Omental fat pad (tissue), 3 donors: ENCODE measurements at regions not wholly inside any gene's neighbourhood (a gene's known extent, or its start where the extent isn't known, plus 50 kb on each side); places are given as distances from the start of the nearest gene placed in this dataset.

Experiments
- ATAC-seq: fragments of 150-250 bp; one replicate; pipeline ENCODE4 v1.9.1; 2016; ENCODE audit warnings: mild to moderate bottlenecking, moderate library complexity; ENCODE audit not compliant: low FRiP score
- DNase-seq: peaks from one replicate; pipeline ENCODE4 v3.0.0-alpha.2; 2019; ENCODE audit warnings: low spot score
- TF ChIP-seq, protein P1 (sequence below), 3 donors: fragments of 450-650 bp; IDR thresholded peaks; one replicate each; pipeline ENCODE4 v1.5.1; 2016 to 2017; ENCODE audit warnings: antibody characterized with exemption in 3 of 3, mild to moderate bottlenecking in 3 of 3, moderate library complexity in 2 of 3

DNA sequence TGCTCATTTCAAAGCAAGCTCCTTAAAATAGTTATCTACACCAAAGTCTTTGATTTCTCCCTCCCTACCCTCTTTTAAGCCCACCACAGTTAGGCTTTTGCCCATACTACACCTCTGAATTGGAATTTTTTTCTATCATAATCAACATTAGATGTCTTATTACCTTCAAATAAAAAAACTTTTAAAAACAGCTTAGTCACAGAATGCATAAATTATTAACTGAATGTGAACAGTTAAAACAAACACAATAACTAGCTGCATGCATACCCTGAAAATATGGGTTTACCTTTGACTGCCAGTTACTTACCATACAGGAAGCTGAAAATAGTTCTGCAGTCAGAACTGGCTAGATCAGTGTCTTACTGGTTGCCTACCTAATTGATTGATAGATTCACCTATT, 210.9 kb downstream of the TGFB2 start:
- TF ChIP-seq, protein P1, sequence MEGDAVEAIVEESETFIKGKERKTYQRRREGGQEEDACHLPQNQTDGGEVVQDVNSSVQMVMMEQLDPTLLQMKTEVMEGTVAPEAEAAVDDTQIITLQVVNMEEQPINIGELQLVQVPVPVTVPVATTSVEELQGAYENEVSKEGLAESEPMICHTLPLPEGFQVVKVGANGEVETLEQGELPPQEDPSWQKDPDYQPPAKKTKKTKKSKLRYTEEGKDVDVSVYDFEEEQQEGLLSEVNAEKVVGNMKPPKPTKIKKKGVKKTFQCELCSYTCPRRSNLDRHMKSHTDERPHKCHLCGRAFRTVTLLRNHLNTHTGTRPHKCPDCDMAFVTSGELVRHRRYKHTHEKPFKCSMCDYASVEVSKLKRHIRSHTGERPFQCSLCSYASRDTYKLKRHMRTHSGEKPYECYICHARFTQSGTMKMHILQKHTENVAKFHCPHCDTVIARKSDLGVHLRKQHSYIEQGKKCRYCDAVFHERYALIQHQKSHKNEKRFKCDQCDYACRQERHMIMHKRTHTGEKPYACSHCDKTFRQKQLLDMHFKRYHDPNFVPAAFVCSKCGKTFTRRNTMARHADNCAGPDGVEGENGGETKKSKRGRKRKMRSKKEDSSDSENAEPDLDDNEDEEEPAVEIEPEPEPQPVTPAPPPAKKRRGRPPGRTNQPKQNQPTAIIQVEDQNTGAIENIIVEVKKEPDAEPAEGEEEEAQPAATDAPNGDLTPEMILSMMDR (IDR thresholded peaks at IDR 0.05), result no peak
- no peak for DNase-seq
- no peak for ATAC-seq

DNA sequence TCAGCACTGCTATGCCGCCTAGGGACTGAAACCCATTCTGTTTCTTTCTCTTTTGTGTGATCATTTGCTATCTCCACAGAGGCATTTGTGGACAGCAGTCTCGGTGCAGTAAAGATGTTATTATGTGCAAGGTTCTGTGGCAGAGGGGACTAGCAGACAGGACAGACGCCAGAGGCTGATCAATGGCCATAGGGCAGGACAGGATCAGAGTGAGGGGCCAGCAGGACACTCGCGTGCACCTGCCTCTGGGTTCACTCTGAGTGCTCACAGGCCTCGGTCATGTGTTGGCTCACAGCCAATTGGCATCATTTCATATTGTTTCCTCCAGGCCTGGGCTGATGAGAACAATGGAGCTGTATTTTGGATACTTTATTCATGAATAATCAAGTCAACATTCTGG, 212.6 kb downstream of the TGFB2 start:
- DNase-seq, result no peak
- no peak for ATAC-seq
- TF ChIP-seq, protein P1 (IDR thresholded peaks at IDR 0.05), result no peak

DNA sequence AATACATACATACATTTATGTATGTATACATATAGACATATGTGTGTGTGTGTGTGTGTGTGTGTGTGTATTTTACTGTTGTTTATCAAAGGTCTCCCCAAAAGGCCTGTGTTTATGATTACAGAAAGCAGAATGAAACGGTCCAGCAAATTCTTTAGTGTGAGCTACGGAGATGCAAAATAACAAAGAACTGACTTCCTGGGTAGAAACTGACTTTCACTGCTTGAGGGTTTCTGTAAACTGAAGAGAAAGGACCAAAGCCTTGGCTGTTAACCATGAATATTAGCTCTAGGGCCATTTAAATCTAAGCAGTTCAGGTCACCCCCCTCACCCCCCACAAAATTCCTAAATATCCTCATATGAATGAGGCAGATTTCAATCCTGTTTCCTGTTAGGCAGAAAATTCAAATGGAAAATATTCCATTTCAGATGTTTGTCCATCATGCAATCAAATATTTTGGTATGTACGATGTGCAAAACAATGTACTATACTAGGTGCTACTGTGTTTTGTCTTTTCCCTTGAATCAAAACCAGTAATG, 213.2 kb downstream of the TGFB2 start:
- no peak for DNase-seq
- ATAC-seq, result no peak
- TF ChIP-seq, protein P1 (IDR thresholded peaks at IDR 0.05), result no peak

DNA sequence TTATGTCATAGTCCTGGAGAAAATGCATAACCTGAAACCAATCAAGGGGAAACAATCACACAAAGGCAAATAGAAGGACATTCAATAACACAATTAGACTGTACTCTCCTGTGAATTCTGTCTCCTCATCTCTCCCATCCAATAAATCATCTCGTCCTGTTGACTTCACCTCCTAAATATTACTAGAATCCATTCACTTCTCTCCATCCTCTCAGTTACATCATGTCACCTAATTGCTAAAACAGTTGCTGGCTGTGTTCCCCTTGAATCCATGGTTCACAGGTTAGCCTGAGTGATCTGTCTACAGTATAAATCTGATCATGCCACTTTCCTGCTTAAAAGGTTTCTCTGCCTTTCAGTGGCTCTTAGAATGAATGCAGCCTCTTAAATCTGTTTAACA, 220.2 kb downstream of the TGFB2 start:
- DNase-seq (no peak), ATAC-seq (no peak)
- TF ChIP-seq, protein P1 (IDR thresholded peaks at IDR 0.05), result no peak

DNA sequence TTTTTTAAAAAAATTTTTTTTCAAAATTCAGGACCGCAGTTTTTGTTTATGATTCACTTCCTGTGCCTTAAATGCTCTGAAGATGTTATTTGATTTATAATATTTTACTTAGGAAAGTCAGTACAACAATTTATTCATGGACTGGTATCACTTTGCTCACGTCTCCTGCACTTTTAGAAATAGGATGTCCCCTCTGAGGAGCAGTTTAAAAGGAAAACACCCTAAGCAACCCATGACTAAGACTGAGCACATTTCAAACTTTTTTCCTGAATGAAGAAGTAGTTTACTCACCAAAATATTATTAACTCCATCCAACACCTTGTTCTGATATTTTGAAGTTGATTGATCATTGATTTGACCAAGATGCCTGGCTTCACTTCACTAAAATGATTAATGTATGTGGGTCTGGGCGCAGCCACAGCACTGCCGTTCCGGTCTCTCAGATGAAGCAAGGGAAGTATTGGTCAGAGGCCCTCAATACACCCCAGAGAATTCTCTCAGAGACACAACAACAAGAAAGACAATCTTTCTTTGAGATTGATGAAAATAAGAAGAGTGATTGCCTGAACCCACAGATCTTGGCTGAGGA, 223.9 kb downstream of the TGFB2 start:
- peak; percentile 64 for ATAC-seq
- DNase-seq, result no peak
- TF ChIP-seq, protein P1 (IDR thresholded peaks at IDR 0.05), result no peak

DNA sequence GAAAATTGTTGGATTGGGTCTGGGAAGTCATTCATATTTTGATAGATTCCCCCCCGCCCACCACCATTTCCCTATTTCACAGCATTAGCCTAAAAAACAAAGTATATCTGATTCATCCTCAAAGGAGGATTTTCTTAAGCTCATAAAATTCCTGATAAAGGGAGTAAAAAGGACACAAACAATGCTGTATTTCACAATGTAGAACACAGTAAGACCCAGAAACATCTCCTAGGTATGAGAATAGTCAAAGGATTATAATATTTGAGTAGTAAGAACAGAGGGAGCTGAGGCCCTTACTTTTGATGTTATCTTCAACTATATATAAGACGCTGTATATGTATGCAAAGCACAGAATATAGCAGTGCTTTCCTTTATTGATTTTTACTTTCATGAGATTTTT, 225.3 kb downstream of the TGFB2 start:
- no peak for ATAC-seq
- no peak for DNase-seq
- TF ChIP-seq, protein P1 (IDR thresholded peaks at IDR 0.05), result no peak

DNA sequence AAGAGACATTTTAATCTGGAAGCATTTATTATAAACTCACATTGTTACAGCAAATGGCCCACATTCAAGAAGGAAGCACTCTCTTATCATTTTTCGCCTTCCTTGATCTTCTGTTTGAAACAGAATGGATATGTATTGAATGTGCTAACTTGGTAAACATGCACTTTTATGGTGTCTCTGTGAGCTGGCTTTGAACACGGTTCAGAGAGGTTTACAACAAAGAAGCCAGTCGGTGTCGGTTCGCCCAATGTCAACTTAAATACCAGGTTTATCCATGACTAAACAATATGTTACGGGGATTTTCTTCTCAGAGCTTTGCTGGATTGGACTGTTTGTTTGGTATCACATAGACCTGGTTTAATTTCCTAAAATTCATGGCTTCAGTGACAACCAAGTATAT, 226.4 kb downstream of the TGFB2 start:
- TF ChIP-seq, protein P1 (IDR thresholded peaks at IDR 0.05), result no peak
- no peak for ATAC-seq
- no peak for DNase-seq
